HL-60/S4 (cell line): ENCODE measurements at regions not wholly inside any gene's neighbourhood (a gene's known extent, or its start where the extent isn't known, plus 50 kb on each side); places are given as distances from the start of the nearest gene placed in this dataset.

Source experiments
- in situ Hi-C: fragments of 300-500 bp; cut with MboI; formaldehyde crosslinking; loops from 2 replicates; pipeline ENCODE4 v1.14.3; 2022; ENCODE audit warnings: low sequenced_read_pairs

DNA sequence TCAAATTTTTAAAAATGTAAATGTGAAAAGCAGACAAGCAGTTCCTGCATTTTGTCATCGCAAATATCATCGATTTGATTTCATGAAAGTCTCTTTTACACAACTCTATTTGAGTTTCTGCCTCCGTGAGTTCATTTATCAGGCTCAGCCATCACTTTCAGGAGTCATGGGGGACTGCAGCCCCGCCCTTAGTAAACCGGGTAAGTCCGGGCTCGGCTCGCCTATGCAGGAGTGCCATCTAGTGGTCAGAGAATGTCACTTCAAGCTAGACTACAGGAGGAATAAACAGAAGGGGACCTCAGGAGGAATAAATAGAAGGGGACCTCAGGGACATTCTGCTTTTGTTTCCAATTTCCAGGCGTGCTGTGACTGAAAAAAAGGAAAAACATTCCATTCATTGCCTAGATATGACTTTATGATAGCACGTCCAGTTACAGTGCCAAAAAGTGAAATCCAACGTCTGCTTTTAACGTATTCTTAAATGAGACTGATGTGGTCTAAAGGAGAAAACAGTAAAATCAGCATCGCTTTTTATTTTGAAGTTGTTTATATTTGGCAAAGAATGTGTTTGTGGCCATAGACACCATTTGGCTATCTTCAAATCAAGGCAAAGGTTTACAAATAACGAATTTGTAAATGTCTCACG lies 333.9 kb downstream of the HACE1 start:
- in situ Hi-C loops = loop anchor here (25.0 kb wide), 1 partner anchor 237 kb away; no protein-coding TSS in a partner anchor

GRCh38 chr6:104522533-104522932 lies 337.2 kb downstream of the HACE1 start:
- in situ Hi-C loops = no loop called here

GRCh38 chr6:104521176-104521575 lies 338.5 kb downstream of the HACE1 start:
- in situ Hi-C loops = no loop called here

- in situ Hi-C loops = no loop called here
These were observed 340.2 kb downstream of the HACE1 start for GRCh38 chr6:104519566-104519965.

GRCh38 chr6:104509355-104509754 lies 350.4 kb downstream of the HACE1 start:
- in situ Hi-C loops = no loop called here

DNA sequence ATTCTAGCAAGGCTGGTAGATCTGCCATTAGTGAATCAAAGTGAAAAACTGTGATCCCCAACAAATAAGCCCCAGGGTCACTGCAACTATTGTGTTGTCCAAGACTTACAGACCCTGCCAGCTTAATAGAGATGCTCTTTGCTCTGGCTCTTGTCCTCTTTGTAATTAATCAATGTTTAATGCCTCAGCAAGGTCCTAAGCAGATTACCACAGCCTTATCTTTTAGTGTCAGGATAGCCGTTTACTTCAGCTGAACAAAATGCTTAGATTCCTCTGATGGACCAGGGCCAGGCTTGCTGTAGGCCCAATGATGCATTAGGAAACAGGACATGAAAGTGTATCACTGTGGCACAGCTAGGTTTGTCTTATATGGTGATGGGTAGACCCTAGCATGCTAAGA lies 353.3 kb downstream of the HACE1 start:
- in situ Hi-C loops = no loop called here

DNA sequence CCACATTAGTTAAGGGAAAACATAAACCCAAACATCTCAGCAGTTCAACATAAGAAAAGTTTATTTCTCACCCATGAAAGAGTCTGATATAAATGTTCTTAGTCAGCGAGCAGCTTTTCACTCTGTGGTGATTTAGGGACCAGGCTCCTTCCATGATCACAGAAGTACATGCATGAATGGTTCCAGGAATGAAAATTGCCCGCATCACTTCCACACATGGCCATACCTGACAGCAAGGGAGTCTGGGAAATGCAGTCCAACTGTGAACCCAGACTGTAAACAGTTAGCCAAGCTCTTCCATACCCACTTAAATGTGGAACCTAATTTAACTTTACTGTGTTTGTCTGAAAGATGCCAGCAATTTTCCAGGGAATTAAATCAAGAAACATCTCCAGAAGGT lies 353.9 kb downstream of the HACE1 start:
- in situ Hi-C loops = no loop called here

- in situ Hi-C loops = no loop called here
These were observed 359.5 kb downstream of the HACE1 start for GRCh38 chr6:104500265-104500664.

DNA sequence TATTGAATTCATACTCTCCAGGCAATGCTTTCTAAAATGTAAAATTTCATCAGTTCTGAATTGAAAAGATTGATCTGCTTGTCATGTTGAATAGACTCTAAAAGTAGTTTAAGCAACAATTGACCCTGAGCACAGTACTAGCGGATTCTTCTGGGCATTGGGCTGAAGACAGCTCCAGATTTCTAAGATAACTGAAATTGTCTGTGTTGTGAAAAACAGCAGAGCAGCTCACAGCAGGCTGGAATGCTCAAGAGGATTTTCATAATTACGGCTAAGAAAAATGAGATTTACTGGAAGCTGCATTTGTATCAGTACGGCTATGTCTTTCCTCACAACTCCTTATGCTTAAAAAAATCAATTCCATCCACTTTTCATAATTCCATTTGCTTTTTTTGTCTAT lies 373.7 kb downstream of the HACE1 start:
- in situ Hi-C loops = no loop called here

DNA sequence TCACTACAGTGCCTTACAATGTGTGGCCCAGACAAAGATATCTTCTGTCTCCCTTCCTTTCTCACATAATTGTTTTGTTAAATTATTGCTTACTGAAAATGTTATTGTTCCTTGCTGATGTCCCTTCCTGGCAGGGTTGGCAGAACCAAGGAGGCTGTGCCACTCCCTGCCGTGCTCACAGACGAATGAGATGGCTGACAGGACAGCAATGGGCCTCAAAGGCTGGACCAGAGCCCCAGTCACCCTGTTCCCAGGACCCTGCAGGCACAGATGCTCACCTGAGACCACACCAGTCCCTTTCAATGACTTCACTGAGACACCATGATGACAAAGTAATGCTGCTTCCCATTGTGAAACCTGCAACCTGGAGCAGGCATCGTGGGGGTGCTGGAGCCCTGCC lies 375.1 kb downstream of the HACE1 start:
- in situ Hi-C loops = no loop called here

- in situ Hi-C loops = no loop called here
These were observed 375.5 kb downstream of the HACE1 start for GRCh38 chr6:104484191-104484590.

DNA sequence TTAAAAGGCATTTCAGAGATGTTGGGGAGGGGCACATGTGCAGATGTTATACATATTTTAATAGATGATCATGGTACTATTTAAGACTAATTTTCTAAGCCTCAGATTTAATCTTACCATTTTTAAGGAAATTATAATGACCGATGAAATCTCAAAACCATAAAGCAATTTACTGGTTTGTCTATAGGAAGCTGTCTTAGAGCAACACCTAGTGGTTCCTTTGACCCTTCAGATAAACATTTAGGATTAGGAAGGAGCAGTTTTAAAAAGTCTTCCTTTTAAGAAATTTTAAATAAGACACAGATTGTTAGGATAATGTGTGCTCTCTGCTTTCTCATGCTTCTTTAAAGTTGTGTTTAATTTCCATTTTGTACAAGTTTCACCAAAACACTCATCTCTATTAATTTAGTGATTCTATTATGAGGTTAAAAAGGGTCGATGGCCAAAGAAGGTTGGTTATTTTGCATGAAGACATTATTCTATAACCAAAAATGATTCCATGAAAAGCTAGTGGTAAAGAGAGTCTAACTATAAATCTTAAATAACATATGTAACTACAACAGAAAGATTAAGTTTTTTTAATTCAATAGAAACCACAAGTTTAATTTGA lies 376.4 kb downstream of the HACE1 start:
- in situ Hi-C loops = no loop called here

DNA sequence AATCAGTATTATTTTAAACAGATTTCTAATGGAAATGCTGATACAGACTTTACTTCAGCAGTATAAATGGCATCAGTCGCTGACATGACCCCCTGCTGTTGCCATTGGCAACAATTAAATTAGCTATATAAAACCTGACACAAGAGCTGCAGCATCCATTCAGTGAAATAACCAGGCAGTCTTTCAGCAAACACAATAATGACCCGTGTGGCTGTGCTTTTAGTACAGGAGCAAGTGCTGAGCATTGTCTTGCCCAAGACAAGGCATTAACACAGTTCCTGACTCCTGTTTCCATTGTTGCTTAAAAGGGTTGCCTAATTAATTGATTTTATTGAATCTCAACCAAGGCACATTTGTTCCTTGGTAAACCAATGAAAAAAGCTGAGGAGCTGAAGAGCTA lies 382.1 kb downstream of the HACE1 start:
- in situ Hi-C loops = no loop called here

GRCh38 chr6:104473021-104473429 lies 386.7 kb downstream of the HACE1 start:
- in situ Hi-C loops = no loop called here

- in situ Hi-C loops = no loop called here
These were observed 387.5 kb downstream of the HACE1 start for GRCh38 chr6:104472021-104472901.

DNA sequence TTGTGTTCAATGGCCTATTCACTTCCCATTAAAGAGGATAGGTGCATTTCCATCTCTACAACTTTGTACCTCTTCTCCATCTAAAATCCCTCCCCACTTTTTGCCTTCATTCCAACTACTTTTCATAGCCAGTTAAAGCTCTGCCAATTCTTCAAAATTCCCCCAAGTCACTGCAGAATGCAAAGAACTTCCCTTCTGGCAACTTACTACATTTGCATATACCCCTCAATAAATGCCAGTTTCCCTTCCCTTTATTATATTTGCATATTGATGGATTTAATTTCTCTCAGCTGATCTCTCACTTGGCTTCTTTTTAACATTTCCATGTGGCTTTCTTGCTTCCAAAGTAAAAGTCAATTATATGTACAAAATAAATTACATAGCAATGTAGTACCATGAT lies 393.4 kb downstream of the HACE1 start:
- in situ Hi-C loops = no loop called here

DNA sequence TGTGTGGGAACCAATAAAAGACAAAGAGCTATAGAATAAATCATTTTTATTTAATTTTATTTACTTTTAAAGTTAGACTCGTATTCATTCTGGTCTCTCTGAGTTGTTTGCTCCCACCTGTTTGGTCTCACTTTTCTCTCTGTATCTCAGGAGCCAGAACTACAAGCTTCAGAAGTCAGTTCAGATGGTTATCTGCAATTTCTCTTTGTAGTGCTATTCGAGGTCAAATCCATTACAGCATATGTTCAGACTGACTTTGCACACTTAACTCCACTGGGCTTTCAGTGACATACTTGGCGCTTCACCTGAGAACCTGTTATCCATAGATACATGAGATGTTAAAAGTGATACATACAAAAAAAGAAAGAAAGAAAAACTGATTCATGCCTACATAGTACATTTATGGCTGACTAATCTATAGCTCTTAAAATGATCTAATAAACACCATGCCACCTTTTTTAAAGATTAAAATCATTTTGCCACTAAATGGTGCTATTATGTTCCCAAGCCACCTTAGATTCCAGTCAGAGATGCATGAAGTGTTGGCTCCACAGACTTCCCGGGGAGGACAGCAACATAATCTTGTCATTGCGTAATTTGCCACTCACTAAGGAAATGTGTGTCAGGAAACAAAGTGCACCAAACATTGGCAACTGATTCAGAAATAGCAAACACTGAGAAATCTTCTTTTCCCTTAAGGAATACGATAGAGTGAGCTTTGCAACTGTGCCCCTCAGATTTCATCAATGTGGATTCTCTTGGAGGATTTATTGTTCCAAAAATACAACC lies 396.7 kb downstream of the HACE1 start:
- in situ Hi-C loops = no loop called here

DNA sequence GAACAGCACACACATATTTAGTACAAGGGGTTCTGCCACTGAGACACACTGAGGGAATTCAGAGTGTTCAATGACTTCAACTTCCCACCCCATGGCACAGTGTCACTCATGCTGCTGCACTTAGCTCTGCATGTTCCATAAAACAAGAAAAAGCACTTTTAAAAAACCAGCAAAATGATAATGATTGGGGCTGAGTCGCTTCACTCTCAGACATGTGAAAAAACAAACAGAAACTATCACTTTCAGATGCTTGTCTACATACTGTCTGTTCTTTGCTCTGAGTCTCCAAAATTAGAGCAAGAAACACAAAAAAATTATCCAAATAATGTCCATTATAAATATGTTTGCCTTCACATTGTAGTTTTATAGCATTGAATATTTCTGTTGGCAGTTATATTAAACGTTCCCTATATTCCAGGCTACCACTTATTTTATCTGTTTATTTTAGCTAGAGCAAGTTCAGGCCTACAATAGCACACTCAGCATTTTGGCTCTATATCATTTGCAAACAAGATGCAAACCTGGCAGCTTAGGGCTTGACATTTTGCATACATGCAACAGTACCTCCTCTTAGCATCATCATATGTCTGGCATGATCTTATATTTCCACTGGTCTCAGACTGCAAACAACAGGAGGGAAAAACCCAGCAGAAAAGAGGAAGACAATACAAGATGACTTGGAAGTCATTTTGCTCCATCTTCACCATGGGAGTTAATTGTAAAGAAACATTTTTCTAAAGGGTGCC lies 398.8 kb downstream of the HACE1 start:
- in situ Hi-C loops = no loop called here

DNA sequence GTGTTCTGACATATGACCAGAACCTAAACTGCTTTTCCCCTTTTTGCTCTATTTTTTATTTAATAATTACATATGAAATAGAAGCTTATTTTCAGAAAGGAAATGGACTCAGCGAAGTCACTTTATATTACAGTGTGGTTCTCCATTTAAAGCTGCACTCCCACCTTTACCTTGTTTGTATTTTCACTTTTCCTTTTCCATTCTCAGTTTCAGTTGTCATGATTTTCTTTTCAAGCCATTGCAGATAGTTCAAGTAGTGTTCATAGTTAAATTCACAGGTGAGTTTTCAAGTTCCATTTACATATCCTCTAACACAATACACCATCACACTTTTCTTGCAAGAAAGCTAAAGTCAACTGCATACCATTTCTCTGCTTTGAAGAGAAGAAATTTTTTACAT lies 400.2 kb downstream of the HACE1 start:
- in situ Hi-C loops = no loop called here

GRCh38 chr6:104449918-104450317 lies 409.8 kb downstream of the HACE1 start:
- in situ Hi-C loops = no loop called here
